Thyroid gland (tissue), 4 donors: ENCODE measurements at regions not wholly inside any gene's neighbourhood (a gene's known extent, or its start where the extent isn't known, plus 50 kb on each side); places are given as distances from the start of the nearest gene placed in this dataset.

Source experiments
- POLR2A ChIP-seq, 2 donors: fragments of 450-650 bp; IDR thresholded peaks; one replicate each; pipeline ENCODE4 v1.6.1; 2017; ENCODE audit warnings: antibody characterized with exemption in 2 of 2, mild to moderate bottlenecking in 2 of 2, moderate library complexity in 1 of 2
- TF ChIP-seq, protein P1 (sequence below), 6 experiments: fragments of 200-600 bp in 3 of 6; fragments of 450-650 bp in 3 of 6; sonication (generic) in 3 of 6; IDR thresholded peaks; one replicate each; pipeline ENCODE4 v1.5.1; 2016 to 2019; ENCODE audit warnings: antibody characterized with exemption in 6 of 6, mild to moderate bottlenecking in 2 of 6, inconsistent platforms in 1 of 6, moderate library complexity in 1 of 6

DNA sequence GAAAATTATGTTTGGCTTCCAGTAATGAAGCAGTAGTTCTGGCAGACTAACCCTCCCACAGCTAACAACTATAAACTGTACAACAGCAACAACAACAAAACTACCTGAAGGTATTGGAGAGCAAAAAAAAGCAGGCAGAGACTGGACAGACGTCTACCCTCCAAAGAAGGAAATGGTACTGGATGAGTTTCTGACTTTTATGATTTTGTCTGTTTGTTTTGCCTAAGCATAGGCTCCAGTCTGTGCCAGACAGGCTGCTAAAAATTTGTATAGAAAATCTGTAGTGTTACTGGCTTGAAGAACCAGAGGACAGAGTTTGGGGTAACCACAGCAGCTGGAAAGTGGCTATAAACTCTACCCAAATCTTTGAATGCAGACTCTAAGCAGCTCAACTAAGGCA is 131.3 kb downstream of the SLC25A47 start:
- TF ChIP-seq, protein P1, sequence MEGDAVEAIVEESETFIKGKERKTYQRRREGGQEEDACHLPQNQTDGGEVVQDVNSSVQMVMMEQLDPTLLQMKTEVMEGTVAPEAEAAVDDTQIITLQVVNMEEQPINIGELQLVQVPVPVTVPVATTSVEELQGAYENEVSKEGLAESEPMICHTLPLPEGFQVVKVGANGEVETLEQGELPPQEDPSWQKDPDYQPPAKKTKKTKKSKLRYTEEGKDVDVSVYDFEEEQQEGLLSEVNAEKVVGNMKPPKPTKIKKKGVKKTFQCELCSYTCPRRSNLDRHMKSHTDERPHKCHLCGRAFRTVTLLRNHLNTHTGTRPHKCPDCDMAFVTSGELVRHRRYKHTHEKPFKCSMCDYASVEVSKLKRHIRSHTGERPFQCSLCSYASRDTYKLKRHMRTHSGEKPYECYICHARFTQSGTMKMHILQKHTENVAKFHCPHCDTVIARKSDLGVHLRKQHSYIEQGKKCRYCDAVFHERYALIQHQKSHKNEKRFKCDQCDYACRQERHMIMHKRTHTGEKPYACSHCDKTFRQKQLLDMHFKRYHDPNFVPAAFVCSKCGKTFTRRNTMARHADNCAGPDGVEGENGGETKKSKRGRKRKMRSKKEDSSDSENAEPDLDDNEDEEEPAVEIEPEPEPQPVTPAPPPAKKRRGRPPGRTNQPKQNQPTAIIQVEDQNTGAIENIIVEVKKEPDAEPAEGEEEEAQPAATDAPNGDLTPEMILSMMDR (IDR thresholded peaks at IDR 0.05), result no peak
- TF ChIP-seq POLR2A (IDR thresholded peaks at IDR 0.05), result no peak
